ENCODE measurements at regions not wholly inside any gene's neighbourhood (a gene's known extent, or its start where the extent isn't known, plus 50 kb on each side); places are given as distances from the start of the nearest gene placed in this dataset.
A peak's percentile ranks its signal among the peaks of the same experiment; 100 is the strongest.

DNA sequence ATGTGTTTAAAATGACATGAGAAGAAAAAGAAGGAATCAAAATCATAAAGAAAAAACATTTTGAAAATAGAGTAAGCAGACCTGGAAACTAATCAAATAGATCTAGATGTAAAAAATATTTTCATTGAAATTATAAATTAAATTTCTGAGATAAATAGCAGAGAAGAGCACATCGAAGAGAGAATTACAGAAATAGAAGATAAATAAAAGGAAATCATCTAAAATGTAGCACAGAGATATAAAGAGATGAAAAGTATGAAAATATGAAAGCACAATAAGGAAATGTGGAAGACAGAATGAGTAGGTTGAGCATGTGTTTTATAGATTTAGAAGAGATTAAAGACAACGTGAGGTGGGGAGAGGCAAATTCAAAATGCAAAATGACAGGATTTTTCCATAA lies 130.9 kb upstream of the SEC14L1 start:
- DNase-seq (ENCODE audit: low spot score), result no peak
- H3K27ac ChIP-seq (ENCODE audit: poor library complexity, severe bottlenecking), result no peak overlapping the region
- no peak for ATAC-seq (ENCODE audit: low read depth)
- peaks cover 6% of the 10 kb centered on the region for H3K9me3 ChIP-seq (ENCODE audit: severe bottlenecking)
- peaks cover 4% of the 10 kb centered on the region for H3K27me3 ChIP-seq (ENCODE audit: insufficient read depth, poor library complexity, severe bottlenecking)
- H3K36me3 ChIP-seq (ENCODE audit: low read depth), result no peaks in the 10 kb centered on the region
- TF ChIP-seq, protein P1, sequence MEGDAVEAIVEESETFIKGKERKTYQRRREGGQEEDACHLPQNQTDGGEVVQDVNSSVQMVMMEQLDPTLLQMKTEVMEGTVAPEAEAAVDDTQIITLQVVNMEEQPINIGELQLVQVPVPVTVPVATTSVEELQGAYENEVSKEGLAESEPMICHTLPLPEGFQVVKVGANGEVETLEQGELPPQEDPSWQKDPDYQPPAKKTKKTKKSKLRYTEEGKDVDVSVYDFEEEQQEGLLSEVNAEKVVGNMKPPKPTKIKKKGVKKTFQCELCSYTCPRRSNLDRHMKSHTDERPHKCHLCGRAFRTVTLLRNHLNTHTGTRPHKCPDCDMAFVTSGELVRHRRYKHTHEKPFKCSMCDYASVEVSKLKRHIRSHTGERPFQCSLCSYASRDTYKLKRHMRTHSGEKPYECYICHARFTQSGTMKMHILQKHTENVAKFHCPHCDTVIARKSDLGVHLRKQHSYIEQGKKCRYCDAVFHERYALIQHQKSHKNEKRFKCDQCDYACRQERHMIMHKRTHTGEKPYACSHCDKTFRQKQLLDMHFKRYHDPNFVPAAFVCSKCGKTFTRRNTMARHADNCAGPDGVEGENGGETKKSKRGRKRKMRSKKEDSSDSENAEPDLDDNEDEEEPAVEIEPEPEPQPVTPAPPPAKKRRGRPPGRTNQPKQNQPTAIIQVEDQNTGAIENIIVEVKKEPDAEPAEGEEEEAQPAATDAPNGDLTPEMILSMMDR (IDR thresholded peaks at IDR 0.05; ENCODE audit: poor library complexity, severe bottlenecking), result no peak
- H3K4me1 ChIP-seq (ENCODE audit: insufficient read depth, poor library complexity, severe bottlenecking), result no peaks in the 10 kb centered on the region
- H3K4me3 ChIP-seq (ENCODE audit: severe bottlenecking), result no peak overlapping the region

DNA sequence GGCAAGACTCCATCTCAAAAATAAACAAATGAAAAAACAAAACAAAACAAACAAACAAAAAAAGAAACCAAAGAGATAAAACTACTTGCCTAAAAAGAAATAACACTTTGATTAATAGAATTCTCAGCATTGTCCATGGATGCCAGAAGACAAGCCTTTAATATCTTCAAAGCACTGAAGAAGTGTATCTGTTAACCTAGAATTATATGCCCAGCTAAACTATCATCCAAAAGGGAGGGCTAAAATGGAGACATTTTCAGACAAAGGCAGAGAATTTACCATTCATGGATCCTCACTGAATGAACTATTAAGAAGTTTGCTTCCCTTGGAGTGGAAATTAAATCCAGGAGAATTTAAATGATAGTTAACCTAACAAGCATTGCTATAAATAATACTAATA lies 130.1 kb upstream of the SEC14L1 start:
- DNase-seq (ENCODE audit: low spot score) (no peak), ATAC-seq (ENCODE audit: low read depth) (no peak)
- peaks cover 4% of the 10 kb centered on the region for H3K27me3 ChIP-seq (ENCODE audit: insufficient read depth, poor library complexity, severe bottlenecking)
- H3K36me3 ChIP-seq (ENCODE audit: low read depth), result no peaks in the 10 kb centered on the region
- H3K4me3 ChIP-seq (ENCODE audit: severe bottlenecking), result no peak overlapping the region
- H3K27ac ChIP-seq (ENCODE audit: poor library complexity, severe bottlenecking), result no peak overlapping the region
- TF ChIP-seq, protein P1 (IDR thresholded peaks at IDR 0.05; ENCODE audit: poor library complexity, severe bottlenecking), result no peak
- H3K4me1 ChIP-seq (ENCODE audit: insufficient read depth, poor library complexity, severe bottlenecking), result no peaks in the 10 kb centered on the region
- H3K9me3 ChIP-seq (ENCODE audit: severe bottlenecking), result peaks cover 6% of the 10 kb centered on the region

DNA sequence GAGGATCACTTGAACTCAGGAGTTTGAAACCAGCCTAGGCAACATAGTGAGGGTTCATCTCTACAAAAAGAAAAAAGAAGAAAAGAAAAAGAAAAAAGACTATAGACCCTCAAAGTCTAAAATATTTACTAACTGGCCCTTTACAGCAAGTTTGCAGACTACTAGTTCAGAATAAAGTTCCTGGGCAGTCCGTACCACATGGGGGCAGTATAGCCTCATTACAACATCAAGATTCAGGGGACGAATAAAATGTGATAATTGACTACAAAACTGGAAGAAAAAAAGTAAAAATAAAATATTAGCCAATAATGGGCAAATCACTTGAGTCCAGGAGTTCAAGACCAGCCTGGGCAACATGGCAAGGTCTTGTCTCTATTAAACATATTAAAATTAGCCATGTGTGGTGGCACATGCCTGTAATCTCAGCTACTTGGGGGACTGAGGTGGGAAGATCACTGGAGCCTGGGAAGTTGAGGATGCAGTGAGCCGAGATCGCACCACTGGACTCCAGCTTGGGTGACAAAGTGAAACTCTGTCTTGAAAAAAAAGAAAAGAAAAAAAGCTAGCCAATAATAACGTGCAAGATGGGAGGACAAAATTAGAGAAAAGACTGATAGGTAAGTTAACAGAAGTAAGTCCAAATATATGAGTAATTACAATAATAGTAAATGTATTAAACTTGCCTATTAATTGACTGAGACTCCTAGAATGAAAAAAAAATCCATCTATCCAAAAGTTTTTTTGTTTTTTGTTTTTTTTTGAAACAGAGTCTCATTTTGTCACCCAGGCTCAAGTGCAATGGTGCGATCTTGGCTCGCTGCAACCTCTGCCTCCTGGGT lies 129.4 kb upstream of the SEC14L1 start:
- TF ChIP-seq, protein P1 (IDR thresholded peaks at IDR 0.05; ENCODE audit: poor library complexity, severe bottlenecking), result peak; percentile 55
- H3K27me3 ChIP-seq (ENCODE audit: insufficient read depth, poor library complexity, severe bottlenecking), result peaks cover 4% of the 10 kb centered on the region
- H3K4me3 ChIP-seq (ENCODE audit: severe bottlenecking), result no peak overlapping the region
- no peak overlapping the region for H3K27ac ChIP-seq (ENCODE audit: poor library complexity, severe bottlenecking)
- no peak for DNase-seq (ENCODE audit: low spot score)
- H3K9me3 ChIP-seq (ENCODE audit: severe bottlenecking), result peaks cover 6% of the 10 kb centered on the region
- H3K4me1 ChIP-seq (ENCODE audit: insufficient read depth, poor library complexity, severe bottlenecking), result no peaks in the 10 kb centered on the region
- no peak for ATAC-seq (ENCODE audit: low read depth)
- no peaks in the 10 kb centered on the region for H3K36me3 ChIP-seq (ENCODE audit: low read depth)

DNA sequence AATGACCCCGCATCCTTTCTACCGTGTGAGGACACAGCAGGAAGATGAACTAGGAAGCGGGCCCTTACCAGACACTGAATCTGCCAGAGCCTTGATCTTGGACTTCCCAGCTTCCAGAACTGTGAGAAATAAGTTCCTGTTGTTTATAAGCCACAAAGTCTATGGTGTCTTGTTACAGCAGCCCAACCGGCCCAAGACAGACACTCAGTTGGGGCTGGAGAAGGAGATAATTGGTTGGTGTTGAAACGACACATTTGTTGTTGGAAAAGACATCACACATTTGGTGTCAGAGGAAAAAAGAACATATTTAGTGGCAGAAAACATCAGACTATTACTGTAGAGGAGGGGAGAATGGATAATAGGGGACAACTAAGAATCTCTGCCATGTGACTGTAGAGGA lies 122.3 kb upstream of the SEC14L1 start:
- TF ChIP-seq, protein P1 (IDR thresholded peaks at IDR 0.05; ENCODE audit: poor library complexity, severe bottlenecking), result no peak
- Histone ChIP-seq H3K4me1 (ENCODE audit: insufficient read depth, poor library complexity, severe bottlenecking) (no peaks in the 10 kb centered on the region), H3K27me3 (ENCODE audit: insufficient read depth, poor library complexity, severe bottlenecking) (no peaks in the 10 kb centered on the region), H3K36me3 (ENCODE audit: low read depth) (no peaks in the 10 kb centered on the region), H3K27ac (ENCODE audit: poor library complexity, severe bottlenecking) (no peak overlapping the region), H3K9me3 (ENCODE audit: severe bottlenecking) (peaks cover 1% of the 10 kb centered on the region), H3K4me3 (ENCODE audit: severe bottlenecking) (no peak overlapping the region)
- ATAC-seq (ENCODE audit: low read depth) (no peak), DNase-seq (ENCODE audit: low spot score) (no peak)

DNA sequence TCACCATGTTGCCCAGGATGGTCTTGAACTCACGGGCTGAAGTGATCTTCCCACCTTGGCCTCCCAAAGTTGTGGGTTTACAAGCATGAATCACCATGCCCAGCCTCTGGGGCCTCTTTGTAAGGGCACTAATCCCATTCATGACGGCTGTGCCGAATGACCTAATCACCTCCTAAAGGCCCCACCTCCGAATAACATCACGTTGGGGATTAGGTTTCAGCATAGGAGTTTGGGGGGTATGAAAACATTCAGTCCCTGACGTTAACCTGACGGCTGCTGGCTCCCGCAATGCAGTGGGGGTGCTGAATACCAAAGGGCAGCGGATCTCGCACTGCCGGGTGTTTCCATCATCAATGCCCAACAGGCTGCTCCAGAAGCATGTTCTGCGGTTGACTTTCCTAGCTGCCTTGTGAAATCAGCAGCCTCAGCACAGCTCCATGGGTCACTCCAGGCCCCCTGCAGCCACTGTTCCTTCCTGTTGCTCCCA lies 120.8 kb upstream of the SEC14L1 start:
- TF ChIP-seq, protein P1 (IDR thresholded peaks at IDR 0.05; ENCODE audit: poor library complexity, severe bottlenecking), result no peak
- DNase-seq (ENCODE audit: low spot score) (no peak), ATAC-seq (ENCODE audit: low read depth) (no peak)
- H3K4me1 ChIP-seq (ENCODE audit: insufficient read depth, poor library complexity, severe bottlenecking), result no peaks in the 10 kb centered on the region
- H3K27me3 ChIP-seq (ENCODE audit: insufficient read depth, poor library complexity, severe bottlenecking), result no peaks in the 10 kb centered on the region
- H3K4me3 ChIP-seq (ENCODE audit: severe bottlenecking), result no peak overlapping the region
- H3K9me3 ChIP-seq (ENCODE audit: severe bottlenecking), result peaks cover 1% of the 10 kb centered on the region
- no peak overlapping the region for H3K27ac ChIP-seq (ENCODE audit: poor library complexity, severe bottlenecking)
- no peaks in the 10 kb centered on the region for H3K36me3 ChIP-seq (ENCODE audit: low read depth)

All from RWPE2 (cell line).